OCI-LY1 (cell line): ENCODE measurements at regions not wholly inside any gene's neighbourhood (a gene's known extent, or its start where the extent isn't known, plus 50 kb on each side); places are given as distances from the start of the nearest gene placed in this dataset.

Experiments used
- H2AFZ ChIP-seq: fragments of 200-600 bp; sonication (generic), shearing (Covaris generic); 2 replicates; pipeline ENCODE4 v1.6.0; 2014; ENCODE audit warnings: antibody characterized with exemption, mild to moderate bottlenecking, low read length
- H3F3A ChIP-seq: fragments of 200-600 bp; sonication (generic), shearing (Covaris generic); 2 replicates; pipeline ENCODE4 v1.6.0; 2014; ENCODE audit warnings: mild to moderate bottlenecking, antibody characterized with exemption, low read length, moderate library complexity; ENCODE audit not compliant: insufficient read depth
- H3K27ac ChIP-seq: fragments of 200-600 bp; sonication (generic); 2 replicates; pipeline ENCODE4 v1.5.1; 2014; ENCODE audit warnings: low read length, mixed run types, mild to moderate bottlenecking, low read depth; ENCODE audit not compliant: poor library complexity, severe bottlenecking
- H3K27me3 ChIP-seq: fragments of 200-600 bp; sonication (generic); 2 replicates; pipeline ENCODE4 v1.6.0; 2014; ENCODE audit warnings: antibody characterized with exemption, mild to moderate bottlenecking, low read length, moderate library complexity; ENCODE audit not compliant: insufficient read depth
- H3K36me3 ChIP-seq: fragments of 200-600 bp; sonication (generic); 2 replicates; pipeline ENCODE4 v1.6.1; 2014; ENCODE audit warnings: mild to moderate bottlenecking, antibody characterized with exemption, low read length, moderate library complexity, mixed read lengths; ENCODE audit not compliant: insufficient read depth
- H3K4me1 ChIP-seq: fragments of 200-600 bp; sonication (generic); 2 replicates; pipeline ENCODE4 v1.5.1; 2014; ENCODE audit warnings: mild to moderate bottlenecking, low read length, moderate library complexity; ENCODE audit not compliant: insufficient read depth, severe bottlenecking
- H3K4me2 ChIP-seq: fragments of 200-600 bp; sonication (generic), shearing (Covaris generic); 2 replicates; pipeline ENCODE4 v1.6.1; 2014; ENCODE audit warnings: low read length
- H3K4me3 ChIP-seq: fragments of 200-600 bp; sonication (generic); 2 replicates; pipeline ENCODE4 v1.5.1; 2014; ENCODE audit warnings: low read length, low read depth, mild to moderate bottlenecking, mixed read lengths; ENCODE audit not compliant: poor library complexity, severe bottlenecking
- H3K79me2 ChIP-seq: fragments of 200-600 bp; shearing (Covaris generic); 2 replicates; pipeline ENCODE4 v1.6.1; 2016; ENCODE audit warnings: mixed run types, low read length, mixed read lengths; ENCODE audit not compliant: insufficient read depth
- H3K9ac ChIP-seq: fragments of 200-600 bp; sonication (generic), shearing (Covaris generic); 2 replicates; pipeline ENCODE4 v1.6.1; 2014; ENCODE audit warnings: mild to moderate bottlenecking, low read length, mixed read lengths
- H3K9me2 ChIP-seq: fragments of 200-600 bp; sonication (generic), shearing (Covaris generic); 2 replicates; pipeline ENCODE4 v1.6.1; 2014; ENCODE audit warnings: low read depth, mild to moderate bottlenecking, low read length, mixed read lengths
- H3K9me3 ChIP-seq: fragments of 200-600 bp; shearing (Covaris generic); 2 replicates; pipeline ENCODE4 v1.6.1; 2014; ENCODE audit warnings: low read length, mixed read lengths
- H4K20me1 ChIP-seq: fragments of 200-600 bp; sonication (generic), shearing (Covaris generic); 2 replicates; pipeline ENCODE4 v1.6.0; 2016; ENCODE audit warnings: mild to moderate bottlenecking, low read length; ENCODE audit not compliant: insufficient read depth
- EZH2 ChIP-seq: fragments of 200-600 bp; sonication (generic), shearing (Covaris generic); IDR thresholded peaks from 2 replicates; pipeline ENCODE4 v1.8.0; 2017; ENCODE audit warnings: borderline replicate concordance, mixed run types, mild to moderate bottlenecking, antibody characterized with exemption, low read length, moderate library complexity, mixed read lengths
- TF ChIP-seq, protein P1 (sequence below): fragments of 200-600 bp; sonication (generic), shearing (Covaris generic); IDR thresholded peaks from 2 replicates; pipeline ENCODE4 v1.5.1; 2017; ENCODE audit warnings: mild to moderate bottlenecking, antibody characterized with exemption, low read length, moderate library complexity, mixed read lengths

- no peak overlapping the region for H2AFZ ChIP-seq
- no peaks in the 10 kb centered on the region for H3K9me2 ChIP-seq
- peaks cover 9% of the 10 kb centered on the region; the same call in 1 of the 2 replicates for H3K36me3 ChIP-seq
- no peak for TF ChIP-seq EZH2
- TF ChIP-seq, protein P1, sequence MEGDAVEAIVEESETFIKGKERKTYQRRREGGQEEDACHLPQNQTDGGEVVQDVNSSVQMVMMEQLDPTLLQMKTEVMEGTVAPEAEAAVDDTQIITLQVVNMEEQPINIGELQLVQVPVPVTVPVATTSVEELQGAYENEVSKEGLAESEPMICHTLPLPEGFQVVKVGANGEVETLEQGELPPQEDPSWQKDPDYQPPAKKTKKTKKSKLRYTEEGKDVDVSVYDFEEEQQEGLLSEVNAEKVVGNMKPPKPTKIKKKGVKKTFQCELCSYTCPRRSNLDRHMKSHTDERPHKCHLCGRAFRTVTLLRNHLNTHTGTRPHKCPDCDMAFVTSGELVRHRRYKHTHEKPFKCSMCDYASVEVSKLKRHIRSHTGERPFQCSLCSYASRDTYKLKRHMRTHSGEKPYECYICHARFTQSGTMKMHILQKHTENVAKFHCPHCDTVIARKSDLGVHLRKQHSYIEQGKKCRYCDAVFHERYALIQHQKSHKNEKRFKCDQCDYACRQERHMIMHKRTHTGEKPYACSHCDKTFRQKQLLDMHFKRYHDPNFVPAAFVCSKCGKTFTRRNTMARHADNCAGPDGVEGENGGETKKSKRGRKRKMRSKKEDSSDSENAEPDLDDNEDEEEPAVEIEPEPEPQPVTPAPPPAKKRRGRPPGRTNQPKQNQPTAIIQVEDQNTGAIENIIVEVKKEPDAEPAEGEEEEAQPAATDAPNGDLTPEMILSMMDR, result no peak
- H3K9ac ChIP-seq, result no peak overlapping the region
- no peaks in the 10 kb centered on the region for H3K9me3 ChIP-seq
- no peak overlapping the region for H3K27ac ChIP-seq
- no peak overlapping the region for H3K4me3 ChIP-seq
- no peaks in the 10 kb centered on the region for H3K27me3 ChIP-seq
- H3K4me1 ChIP-seq, result no peaks in the 10 kb centered on the region
- H3F3A ChIP-seq, result no peaks in the 10 kb centered on the region
- H4K20me1 ChIP-seq, result no peaks in the 10 kb centered on the region
- H3K79me2 ChIP-seq, result no peaks in the 10 kb centered on the region
- H3K4me2 ChIP-seq, result no peak overlapping the region
Observed at GRCh38 chr22:49620003-49620556, 207.6 kb downstream of the BRD1 start.

GRCh38 chr22:49619301-49619700 lies 208.4 kb downstream of the BRD1 start:
- H3K36me3 ChIP-seq, result peaks cover 9% of the 10 kb centered on the region; the same call in 1 of the 2 replicates
- no peaks in the 10 kb centered on the region for H3K9me3 ChIP-seq
- H3K27me3 ChIP-seq, result no peaks in the 10 kb centered on the region
- H3F3A ChIP-seq, result no peaks in the 10 kb centered on the region
- no peak for TF ChIP-seq EZH2
- TF ChIP-seq, protein P1, result no peak
- H3K9ac ChIP-seq, result no peak overlapping the region
- no peak overlapping the region for H3K27ac ChIP-seq
- H3K4me3 ChIP-seq, result no peak overlapping the region
- H4K20me1 ChIP-seq, result no peaks in the 10 kb centered on the region
- no peaks in the 10 kb centered on the region for H3K4me1 ChIP-seq
- H3K79me2 ChIP-seq, result no peaks in the 10 kb centered on the region
- no peaks in the 10 kb centered on the region for H3K9me2 ChIP-seq
- no peak overlapping the region for H3K4me2 ChIP-seq
- H2AFZ ChIP-seq, result no peak overlapping the region

DNA sequence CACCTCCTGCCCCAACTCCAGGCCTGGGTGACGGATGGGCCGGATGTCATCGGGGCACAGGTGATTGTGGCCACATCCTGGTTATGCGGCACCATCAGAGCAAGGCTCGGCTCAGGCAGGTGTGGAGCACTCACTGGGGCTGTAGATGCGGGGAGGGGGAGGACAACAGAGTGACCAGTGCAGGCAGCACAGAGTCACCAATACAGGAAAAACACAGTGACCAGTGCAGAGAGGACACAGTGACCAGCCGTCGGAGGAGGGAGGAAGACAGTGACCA lies 209.1 kb downstream of the BRD1 start:
- TF ChIP-seq, protein P1, result no peak
- no peak for TF ChIP-seq EZH2
- Histone ChIP-seq H3K4me3 (no peak overlapping the region), H3K9ac (no peak overlapping the region), H3K9me3 (no peaks in the 10 kb centered on the region), H4K20me1 (no peaks in the 10 kb centered on the region), H3K27me3 (no peaks in the 10 kb centered on the region), H3K9me2 (no peaks in the 10 kb centered on the region), H3K4me2 (no peak overlapping the region), H3K4me1 (no peaks in the 10 kb centered on the region), H3K27ac (no peak overlapping the region), H2AFZ (no peak overlapping the region), H3K79me2 (no peaks in the 10 kb centered on the region), H3K36me3 (peaks cover 9% of the 10 kb centered on the region; the same call in 1 of the 2 replicates), H3F3A (no peaks in the 10 kb centered on the region)
